K562 (cell line): ENCODE measurements at regions not wholly inside any gene's neighbourhood (a gene's known extent, or its start where the extent isn't known, plus 50 kb on each side); places are given as distances from the start of the nearest gene placed in this dataset.

Experiments
- BDP1 ChIP-seq: IDR thresholded peaks from 3 replicates; pipeline ENCODE4 v1.6.1; 2011; ENCODE audit not compliant: insufficient read length, insufficient read depth
- CTCF ChIP-seq, 3 experiments: IDR thresholded peaks in 2 of 3; conservative IDR thresholded peaks in 1 of 3; 2 replicates each; pipeline ENCODE4 v1.5.1; 2011 to 2012; ENCODE audit warnings: low read length in 3 of 3, mild to moderate bottlenecking in 3 of 3, control low read depth in 2 of 3, improper control_type of control experiment in 1 of 3, inconsistent platforms in 1 of 3, low read depth in 1 of 3, mixed read lengths in 1 of 3, moderate library complexity in 1 of 3; ENCODE audit not compliant: insufficient read depth in 2 of 3
- EZH2 ChIP-seq: IDR thresholded peaks from 2 replicates; pipeline ENCODE4 v1.6.1; 2012; ENCODE audit warnings: low read depth, mild to moderate bottlenecking, inconsistent platforms, low read length, borderline replicate concordance
- MAFK ChIP-seq: IDR thresholded peaks from 2 replicates; pipeline ENCODE4 v1.6.1; 2011; ENCODE audit warnings: low read length, improper control_type of control experiment
- ZNF561 ChIP-seq: fragments of 450-650 bp; formaldehyde crosslinking; conservative IDR thresholded peaks from 2 replicates; pipeline ENCODE4 v1.4.0; 2020; ENCODE audit warnings: mild to moderate bottlenecking, moderate library complexity
- ZZZ3 ChIP-seq: fragments of 450-650 bp; IDR thresholded peaks from 2 replicates; pipeline ENCODE4 v1.6.1; 2016; ENCODE audit warnings: antibody characterized with exemption, mild to moderate bottlenecking, moderate library complexity

GRCh38 chr11:23594755-23595154 lies 734.5 kb upstream of the CCDC179 start:
- no peak for TF ChIP-seq BDP1
- TF ChIP-seq MAFK = no peak
- no peak for TF ChIP-seq EZH2
- TF ChIP-seq CTCF (IDR thresholded peaks at IDR 0.05 in 2 of 3, conservative IDR thresholded peaks at IDR 0.05 in 1 of 3; ENCODE audit: insufficient read depth in 2 of 3, low read depth in 1 of 3, low read length in 3 of 3) = no peak
- TF ChIP-seq ZZZ3 = no peak
- TF ChIP-seq ZNF561 (CRISPR knock-in tag) = no peak
